ENCODE measurements at regions not wholly inside any gene's neighbourhood (a gene's known extent, or its start where the extent isn't known, plus 50 kb on each side); places are given as distances from the start of the nearest gene placed in this dataset.
"Not testable (repeated sequence)": the region's sequence is repeated elsewhere in the genome, so short reads cannot be mapped to it uniquely, and the experiment has no call there.

DNA sequence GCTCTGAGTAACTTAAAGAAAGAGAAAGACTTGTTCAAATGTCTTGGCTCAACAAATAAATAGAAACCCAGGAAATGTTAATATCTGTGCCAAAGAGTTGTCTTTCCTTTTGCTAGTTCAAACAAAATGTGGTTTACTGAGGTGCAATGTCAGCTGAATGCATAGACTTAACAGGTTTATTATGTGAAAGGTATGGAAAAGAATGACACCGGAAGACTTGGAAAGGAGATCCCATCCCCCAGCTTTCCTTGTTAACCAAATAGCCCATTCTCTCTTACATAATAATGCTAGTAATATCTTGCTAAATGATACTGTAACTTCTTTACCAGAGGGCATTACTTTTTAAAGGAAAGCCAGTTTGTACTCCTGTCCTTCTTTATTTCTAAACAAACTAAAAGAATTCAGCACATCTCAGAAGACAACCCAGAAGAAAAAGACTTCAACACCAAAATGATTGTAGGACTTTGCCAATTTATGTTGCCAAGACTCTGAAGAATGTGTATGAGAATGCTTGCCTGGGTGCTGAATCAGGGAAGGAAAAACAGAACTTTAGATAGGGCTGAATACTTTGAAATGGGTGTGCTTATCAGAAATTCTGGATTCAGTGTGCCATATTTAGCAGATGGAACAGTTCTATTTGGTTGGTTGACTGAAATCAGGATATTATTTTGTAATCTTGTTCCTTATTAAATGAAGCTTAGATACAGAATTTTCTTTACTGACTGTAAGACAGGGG lies 344.1 kb downstream of the TMEM38B start:
- DNase-seq (ENCODE audit: low read depth in 2 of 2), result no peak
- no peak for TF ChIP-seq CTCF (IDR thresholded peaks at IDR 0.05; ENCODE audit: low read depth, low read length)
- no peak overlapping the region for H3K4me3 ChIP-seq (replicated peaks in 1 of 2; ENCODE audit: low read depth in 2 of 2, low read length in 2 of 2)

- no peak for TF ChIP-seq CTCF (IDR thresholded peaks at IDR 0.05; ENCODE audit: low read depth, low read length)
- H3K4me3 ChIP-seq (replicated peaks in 1 of 2; ENCODE audit: low read depth in 2 of 2, low read length in 2 of 2), result no peak overlapping the region
- DNase-seq (ENCODE audit: low read depth in 2 of 2), result no peak
These were observed 345.0 kb downstream of the TMEM38B start for GRCh38 chr9:106039151-106039935.

GRCh38 chr9:106041920-106042319 lies 347.6 kb downstream of the TMEM38B start:
- not testable (repeated sequence) for DNase-seq (ENCODE audit: low read depth in 2 of 2); H3K4me3 ChIP-seq (replicated peaks in 1 of 2; ENCODE audit: low read depth in 2 of 2, low read length in 2 of 2)

GRCh38 chr9:106051545-106051944 lies 357.2 kb downstream of the TMEM38B start:
- H3K4me3 ChIP-seq (replicated peaks in 1 of 2; ENCODE audit: low read depth in 2 of 2, low read length in 2 of 2), result no peak overlapping the region
- TF ChIP-seq CTCF (IDR thresholded peaks at IDR 0.05; ENCODE audit: low read depth, low read length), result no peak
- no peak for DNase-seq (ENCODE audit: low read depth in 2 of 2)

DNA sequence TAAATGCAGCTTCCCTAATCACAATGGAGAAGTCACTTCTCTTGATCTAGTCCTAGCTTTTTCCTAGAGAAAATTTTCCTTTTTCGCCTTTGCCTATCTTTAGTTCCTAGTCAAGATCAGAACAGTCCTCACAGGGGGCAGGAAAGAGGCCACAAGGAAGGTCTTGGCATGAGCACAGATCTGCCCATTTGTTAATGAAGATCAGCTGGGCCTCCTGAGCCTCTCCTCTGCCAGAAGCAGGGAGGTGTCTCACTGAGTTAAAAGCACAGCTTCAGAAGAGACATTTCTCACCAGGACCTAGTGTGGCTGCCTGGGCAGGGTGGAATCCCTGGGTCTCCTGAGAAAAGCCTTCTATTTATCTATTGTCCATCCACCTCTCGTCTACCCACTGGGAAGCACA lies 357.8 kb downstream of the TMEM38B start:
- no peak for TF ChIP-seq CTCF (IDR thresholded peaks at IDR 0.05; ENCODE audit: low read depth, low read length)
- DNase-seq (ENCODE audit: low read depth in 2 of 2), result no peak

DNA sequence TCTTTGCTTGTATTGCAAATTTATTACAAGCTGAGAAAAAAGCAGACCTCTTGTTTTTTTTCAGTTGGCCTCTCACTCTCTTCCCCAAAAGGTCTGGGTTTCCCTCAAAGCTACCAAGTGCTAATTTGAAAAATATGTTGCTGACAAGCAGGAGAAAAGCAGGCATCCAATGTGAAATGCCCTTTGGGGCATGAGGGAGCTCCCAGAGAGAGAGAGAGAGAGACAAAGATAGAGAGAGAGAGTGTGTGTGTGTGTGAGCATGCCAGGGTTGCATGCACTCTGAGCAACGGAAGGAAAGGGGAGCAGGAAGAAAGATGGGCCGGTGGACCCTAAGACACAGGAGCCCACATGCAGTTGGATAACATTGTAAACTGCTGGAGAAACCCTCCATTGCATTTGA lies 358.4 kb downstream of the TMEM38B start:
- no peak overlapping the region for H3K4me3 ChIP-seq (replicated peaks in 1 of 2; ENCODE audit: low read depth in 2 of 2, low read length in 2 of 2)
- no peak for DNase-seq (ENCODE audit: low read depth in 2 of 2)
- no peak for TF ChIP-seq CTCF (IDR thresholded peaks at IDR 0.05; ENCODE audit: low read depth, low read length)

More for the DNA sequence above, 357.8 kb downstream of the TMEM38B start:
- H3K4me3 ChIP-seq (replicated peaks in 1 of 2; ENCODE audit: low read depth in 2 of 2, low read length in 2 of 2), result no peak overlapping the region

DNA sequence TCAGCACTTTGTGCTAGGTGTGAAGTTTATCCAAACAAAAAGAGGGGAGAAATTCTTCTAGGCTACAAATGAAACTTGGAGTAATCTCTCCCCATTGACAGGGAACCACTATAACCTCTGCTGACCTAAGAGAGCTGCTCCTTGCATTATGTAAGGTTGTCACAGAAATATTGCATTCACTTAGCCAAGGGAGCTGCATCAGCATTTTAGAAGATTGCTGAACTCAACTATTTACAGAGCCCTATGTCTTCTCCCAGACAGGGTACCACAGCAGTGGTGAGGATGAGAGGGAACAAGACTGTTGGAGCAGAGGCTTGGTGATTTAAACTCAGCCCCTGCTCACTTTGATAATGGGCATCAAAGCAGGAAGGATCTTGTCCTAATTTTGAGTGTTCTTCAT lies 362.0 kb downstream of the TMEM38B start:
- H3K4me3 ChIP-seq (replicated peaks in 1 of 2; ENCODE audit: low read depth in 2 of 2, low read length in 2 of 2), result no peak overlapping the region
- DNase-seq (ENCODE audit: low read depth in 2 of 2), result no peak
- TF ChIP-seq CTCF (IDR thresholded peaks at IDR 0.05; ENCODE audit: low read depth, low read length), result no peak

Data from cardiac fibroblast (primary cell).